ENCODE measurements at regions not wholly inside any gene's neighbourhood (a gene's known extent, or its start where the extent isn't known, plus 50 kb on each side); places are given as distances from the start of the nearest gene placed in this dataset.

- DNase-seq: no peak
Measured at GRCh38 chr12:130104571-130105106, 57.6 kb upstream of the FZD10 start.

GRCh38 chr12:130109062-130109945, 53.0 kb upstream of the FZD10 start:
- no peak for DNase-seq

- no peak for DNase-seq
Measured at GRCh38 chr12:130110914-130111313, 51.4 kb upstream of the FZD10 start.

DNA sequence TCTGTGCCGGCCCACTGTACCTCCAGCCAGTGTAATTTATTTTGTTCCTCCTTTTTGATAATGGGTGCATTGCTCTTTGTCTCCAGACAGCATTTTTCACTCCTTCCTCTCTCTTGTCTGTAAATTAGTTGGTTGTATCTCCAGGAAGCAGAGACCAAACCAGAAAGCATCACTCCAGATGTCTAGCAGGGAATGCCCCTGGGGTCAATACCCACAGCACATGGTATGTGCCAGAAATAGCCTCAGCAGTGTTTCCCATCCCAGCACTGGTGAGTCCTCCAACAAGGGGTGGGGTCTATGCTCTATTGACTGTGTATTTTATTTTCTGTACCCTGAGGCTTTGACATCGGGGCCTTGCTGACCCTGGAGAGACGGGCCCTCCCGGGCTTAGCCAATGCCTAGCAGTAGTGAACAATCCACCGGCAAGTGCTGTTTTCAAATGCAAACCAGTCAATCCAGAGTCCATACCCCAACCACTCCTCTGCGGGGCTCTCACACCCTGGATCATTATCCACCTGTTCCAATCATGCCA, 50.2 kb upstream of the FZD10 start:
- no peak for DNase-seq

Measured in activated CD4-positive, alpha-beta T cell treated with anti-CD3 and anti-CD28 coated beads for 4 hours (primary cell).